GM21723 (cell line): ENCODE measurements at regions not wholly inside any gene's neighbourhood (a gene's known extent, or its start where the extent isn't known, plus 50 kb on each side); places are given as distances from the start of the nearest gene placed in this dataset.
"Not testable (repeated sequence)": the region's sequence is repeated elsewhere in the genome, so short reads cannot be mapped to it uniquely, and the experiment has no call there.

Source experiments
- ATAC-seq: cut with Tn5 transposase; IDR thresholded peaks from one replicate; pipeline ENCODE4 v1.9.1; 2021; ENCODE audit warnings: mild to moderate bottlenecking, moderate library complexity; ENCODE audit not compliant: unreplicated experiment

- ATAC-seq: no peak
These were observed 253.9 kb downstream of the CEMIP2 start for GRCh38 chr9:71514344-71514975.

- no peak for ATAC-seq
These were observed 259.3 kb downstream of the CEMIP2 start for GRCh38 chr9:71509054-71509453.

- not testable (repeated sequence) for ATAC-seq
These were observed 260.2 kb downstream of the CEMIP2 start for GRCh38 chr9:71508141-71508540.

- ATAC-seq: no peak
These were observed 261.5 kb downstream of the CEMIP2 start for GRCh38 chr9:71506821-71507220.

- ATAC-seq: no peak
These were observed 263.7 kb downstream of the CEMIP2 start for GRCh38 chr9:71504636-71505035.

- ATAC-seq: no peak
These were observed 269.6 kb downstream of the CEMIP2 start for GRCh38 chr9:71498691-71499090.

- ATAC-seq: no peak
These were observed 277.5 kb downstream of the CEMIP2 start for GRCh38 chr9:71490810-71491209.

- ATAC-seq: no peak
These were observed 281.3 kb downstream of the CEMIP2 start for GRCh38 chr9:71487061-71487460.

- no peak for ATAC-seq
These were observed 283.0 kb downstream of the CEMIP2 start for GRCh38 chr9:71485326-71485725.

GRCh38 chr9:71483436-71483835, 284.9 kb downstream of the CEMIP2 start:
- ATAC-seq: no peak

- no peak for ATAC-seq
These were observed 288.7 kb downstream of the CEMIP2 start for GRCh38 chr9:71479621-71480020.

GRCh38 chr9:71472400-71472799, 295.9 kb downstream of the CEMIP2 start:
- no peak for ATAC-seq

- no peak for ATAC-seq
These were observed 302.9 kb downstream of the CEMIP2 start for GRCh38 chr9:71465392-71465791.

GRCh38 chr9:71459082-71459481, 309.2 kb downstream of the CEMIP2 start:
- no peak for ATAC-seq

- ATAC-seq: peak; percentile 91
These were observed 321.6 kb downstream of the CEMIP2 start for GRCh38 chr9:71446473-71447411.

GRCh38 chr9:71446106-71446472, 322.2 kb downstream of the CEMIP2 start:
- ATAC-seq: no peak

- no peak for ATAC-seq
These were observed 321.5 kb upstream of the TRPM3 start for GRCh38 chr9:71442937-71443336.

GRCh38 chr9:71441266-71441665, 319.8 kb upstream of the TRPM3 start:
- ATAC-seq: no peak

GRCh38 chr9:71431931-71432330, 310.5 kb upstream of the TRPM3 start:
- ATAC-seq: no peak

- not testable (repeated sequence) for ATAC-seq
These were observed 285.9 kb upstream of the TRPM3 start for GRCh38 chr9:71407341-71407740.

- no peak for ATAC-seq
These were observed 281.7 kb upstream of the TRPM3 start for GRCh38 chr9:71403106-71403505.

GRCh38 chr9:71393005-71393404, 271.6 kb upstream of the TRPM3 start:
- no peak for ATAC-seq
